Astrocyte (in vitro differentiated cells and primary cell): ENCODE measurements at regions not wholly inside any gene's neighbourhood (a gene's known extent, or its start where the extent isn't known, plus 50 kb on each side); places are given as distances from the start of the nearest gene placed in this dataset.
A peak's percentile ranks its signal among the peaks of the same experiment; 100 is the strongest.

Experiments used
- DNase-seq: peaks from one replicate; pipeline ENCODE4 v3.0.0-alpha.2; 2010; ENCODE audit warnings: low read depth
- FAIRE-seq: peaks from 2 replicates; lab custom pipeline; 2011; peaks lifted over from hg19 to GRCh38; lab: Jason Lieb, UNC
- H2AFZ ChIP-seq: 2 replicates; pipeline ENCODE4 v1.6.0; 2012; ENCODE audit warnings: low read depth, low read length, inconsistent platforms
- H3K27ac ChIP-seq: 2 replicates; pipeline ENCODE4 v1.5.1; 2011; ENCODE audit warnings: low read depth, low read length, inconsistent platforms
- H3K27me3 ChIP-seq: 2 replicates; pipeline ENCODE4 v1.6.0; 2011; ENCODE audit warnings: low read length, inconsistent platforms; ENCODE audit not compliant: insufficient read depth
- H3K36me3 ChIP-seq: 2 replicates; pipeline ENCODE4 v1.5.1; 2011; ENCODE audit warnings: low read length, inconsistent platforms; ENCODE audit not compliant: insufficient read depth
- H3K4me1 ChIP-seq: 2 replicates; pipeline ENCODE4 v1.5.1; 2011; ENCODE audit warnings: low read length, inconsistent platforms; ENCODE audit not compliant: insufficient read depth
- H3K4me2 ChIP-seq: 2 replicates; pipeline ENCODE4 v1.6.0; 2012; ENCODE audit warnings: low read length, inconsistent platforms
- H3K4me3 ChIP-seq: 2 replicates; pipeline ENCODE4 v1.5.1; 2011; ENCODE audit warnings: low read depth, mild to moderate bottlenecking, low read length, inconsistent platforms; ENCODE audit not compliant: insufficient read depth
- H3K79me2 ChIP-seq: 2 replicates; pipeline ENCODE4 v1.6.0; 2012; ENCODE audit warnings: mild to moderate bottlenecking, low read length, inconsistent platforms; ENCODE audit not compliant: insufficient read depth
- H3K9ac ChIP-seq: 2 replicates; pipeline ENCODE4 v1.6.0; 2012; ENCODE audit warnings: mild to moderate bottlenecking, low read length, inconsistent platforms
- H3K9me3 ChIP-seq: 2 replicates; pipeline ENCODE4 v1.5.1; 2012; ENCODE audit warnings: low read depth, mild to moderate bottlenecking, low read length, inconsistent platforms; ENCODE audit not compliant: insufficient read depth
- H4K20me1 ChIP-seq: 2 replicates; pipeline ENCODE4 v1.6.0; 2012; ENCODE audit warnings: low read length, inconsistent platforms; ENCODE audit not compliant: insufficient read depth
- H3K27ac Mint-ChIP-seq: one replicate; pipeline ENCODE4 v1.8.0; 2021; ENCODE audit warnings: mild to moderate bottlenecking, mixed read lengths; ENCODE audit not compliant: unreplicated experiment
- H3K27me3 Mint-ChIP-seq: one replicate; pipeline ENCODE4 v1.8.0; 2021; ENCODE audit warnings: low read depth, mixed read lengths; ENCODE audit not compliant: unreplicated experiment
- H3K36me3 Mint-ChIP-seq: one replicate; pipeline ENCODE4 v1.8.0; 2021; ENCODE audit warnings: low read depth, mixed read lengths; ENCODE audit not compliant: unreplicated experiment
- H3K4me1 Mint-ChIP-seq: one replicate; pipeline ENCODE4 v1.8.0; 2021; ENCODE audit warnings: low read depth, mixed read lengths; ENCODE audit not compliant: unreplicated experiment
- H3K4me3 Mint-ChIP-seq: one replicate; pipeline ENCODE4 v1.8.0; 2021; ENCODE audit warnings: mild to moderate bottlenecking, moderate library complexity, mixed read lengths; ENCODE audit not compliant: unreplicated experiment
- H3K9me3 Mint-ChIP-seq: one replicate; pipeline ENCODE4 v1.8.0; 2021; ENCODE audit warnings: mild to moderate bottlenecking, mixed read lengths; ENCODE audit not compliant: unreplicated experiment
- CTCF ChIP-seq: IDR thresholded peaks from 2 replicates; pipeline ENCODE4 v1.5.1; 2011; ENCODE audit warnings: low read depth, mild to moderate bottlenecking, inconsistent platforms, low read length, moderate library complexity; ENCODE audit not compliant: insufficient read depth
- EZH2 ChIP-seq: IDR thresholded peaks from 2 replicates; pipeline ENCODE4 v1.6.1; 2012; ENCODE audit warnings: mild to moderate bottlenecking, low read length, inconsistent platforms; ENCODE audit not compliant: insufficient read depth

- DNase-seq: no peak
- TF ChIP-seq EZH2: no peak
- TF ChIP-seq CTCF: no peak
- H3K4me3 Mint-ChIP-seq: no peak overlapping the region
- H3K27me3 ChIP-seq: no peaks in the 10 kb centered on the region
- no peak overlapping the region for H2AFZ ChIP-seq
- H3K4me1 Mint-ChIP-seq: peaks cover 5% of the 10 kb centered on the region
- H3K9me3 Mint-ChIP-seq: no peaks in the 10 kb centered on the region
- no peaks in the 10 kb centered on the region for H3K36me3 Mint-ChIP-seq
- no peaks in the 10 kb centered on the region for H3K9me3 ChIP-seq
- no peak overlapping the region for H3K27ac ChIP-seq
- H4K20me1 ChIP-seq: no peaks in the 10 kb centered on the region
- peak overlapping the region; percentile 20 for H3K27ac Mint-ChIP-seq
- H3K4me1 ChIP-seq: no peaks in the 10 kb centered on the region
- H3K36me3 ChIP-seq: no peaks in the 10 kb centered on the region
- no peak for FAIRE-seq
- no peak overlapping the region for H3K9ac ChIP-seq
- H3K27me3 Mint-ChIP-seq: no peaks in the 10 kb centered on the region
- H3K4me2 ChIP-seq: no peak overlapping the region
- no peak overlapping the region for H3K4me3 ChIP-seq
- H3K79me2 ChIP-seq: no peaks in the 10 kb centered on the region
These were observed 1237.5 kb upstream of the CDH9 start for GRCh38 chr5:28275931-28276330.

GRCh38 chr5:28269978-28270377 lies 1231.6 kb upstream of the CDH9 start:
- Histone ChIP-seq H3K79me2 (no peaks in the 10 kb centered on the region), H3K36me3 (no peaks in the 10 kb centered on the region), H3K9me3 (no peaks in the 10 kb centered on the region), H3K27ac (no peak overlapping the region), H2AFZ (no peak overlapping the region), H3K4me2 (no peak overlapping the region), H3K27me3 (no peaks in the 10 kb centered on the region), H3K4me3 (no peak overlapping the region), H4K20me1 (no peaks in the 10 kb centered on the region), H3K9ac (no peak overlapping the region), H3K4me1 (no peaks in the 10 kb centered on the region)
- DNase-seq (no peak), FAIRE-seq (no peak)
- Mint-ChIP-seq H3K4me3 (no peak overlapping the region), H3K9me3 (no peaks in the 10 kb centered on the region), H3K4me1 (no peaks in the 10 kb centered on the region), H3K36me3 (no peaks in the 10 kb centered on the region), H3K27me3 (no peaks in the 10 kb centered on the region), H3K27ac (no peak overlapping the region)
- no peak for TF ChIP-seq EZH2
- TF ChIP-seq CTCF: no peak

- H2AFZ ChIP-seq: no peak overlapping the region
- no peaks in the 10 kb centered on the region for H3K36me3 Mint-ChIP-seq
- H3K9ac ChIP-seq: no peak overlapping the region
- H3K4me3 Mint-ChIP-seq: no peak overlapping the region
- DNase-seq: no peak
- no peaks in the 10 kb centered on the region for H3K36me3 ChIP-seq
- no peak overlapping the region for H3K27ac ChIP-seq
- FAIRE-seq: no peak
- no peaks in the 10 kb centered on the region for H3K27me3 ChIP-seq
- H3K27me3 Mint-ChIP-seq: no peaks in the 10 kb centered on the region
- TF ChIP-seq CTCF (no peak), EZH2 (no peak)
- H3K4me1 ChIP-seq: no peaks in the 10 kb centered on the region
- no peaks in the 10 kb centered on the region for H4K20me1 ChIP-seq
- H3K9me3 Mint-ChIP-seq: no peaks in the 10 kb centered on the region
- no peak overlapping the region for H3K4me2 ChIP-seq
- H3K4me1 Mint-ChIP-seq: no peaks in the 10 kb centered on the region
- H3K4me3 ChIP-seq: no peak overlapping the region
- H3K9me3 ChIP-seq: no peaks in the 10 kb centered on the region
- no peak overlapping the region for H3K27ac Mint-ChIP-seq
- no peaks in the 10 kb centered on the region for H3K79me2 ChIP-seq
These were observed 1227.5 kb upstream of the CDH9 start for GRCh38 chr5:28265877-28266276.
